HepG2 (cell line): ENCODE measurements at regions not wholly inside any gene's neighbourhood (a gene's known extent, or its start where the extent isn't known, plus 50 kb on each side); places are given as distances from the start of the nearest gene placed in this dataset.

Experiments used
- ATAC-seq: fragments of 200-7000 bp; cut with Tn5 transposase; 3 replicates; pipeline ENCODE4 v1.9.1; 2020; ENCODE audit warnings: mild to moderate bottlenecking, moderate library complexity
- BruUV-seq: library from RNA; stranded (reverse); fragments of 400-500 nt; replicated peaks from 2 replicates; lab custom pipeline; 2021; lab: Mats Ljungman, UMichigan
- CTCF ChIA-PET: fragments of 300-600 bp; formaldehyde crosslinking; extraction: SDS; loops from one replicate; lab custom pipeline; 2021; ENCODE audit warnings: low total read pairs, inconsistent platforms, low intra/inter-chr PET ratio; lab: Yijun Ruan, JAX
- POLR2A ChIA-PET: fragments of 350-600 bp; sonication (Branson Sonifier 250); formaldehyde crosslinking; loops from one replicate; lab custom pipeline; 2020; ENCODE audit warnings: antibody characterized with exemption, inconsistent platforms; lab: Yijun Ruan, JAX
- DNase-seq: peaks from one replicate; pipeline ENCODE4 v3.0.0-alpha.2; 2015; ENCODE audit warnings: low spot score
- FAIRE-seq: peaks from 3 replicates; lab custom pipeline; 2011; peaks lifted over from hg19 to GRCh38; lab: Jason Lieb, UNC
- H2AFZ ChIP-seq: one replicate; pipeline ENCODE4 v1.6.1; 2011; ENCODE audit warnings: low read length, inconsistent platforms
- H3K27ac ChIP-seq: fragments of 300-600 bp; 3 replicates; pipeline ENCODE4 v1.8.0; 2011; ENCODE audit warnings: mixed run types, mild to moderate bottlenecking, mixed read lengths, low read length, inconsistent platforms; ENCODE audit not compliant: insufficient read depth; ENCODE audit errors: extremely low read length
- H3K27me3 ChIP-seq, 2 experiments: fragments of 200-600 bp in 1 of 2; 2 replicates in 1 of 2; 3 replicates in 1 of 2; pipeline versions ENCODE4 v1.6.0 to v1.8.0; 2011; ENCODE audit warnings: low read length in 2 of 2, mild to moderate bottlenecking in 2 of 2, moderate library complexity in 2 of 2, inconsistent platforms in 1 of 2; ENCODE audit not compliant: insufficient read depth in 2 of 2, control insufficient read depth in 1 of 2
- H3K36me3 ChIP-seq, 2 experiments: fragments of 200-600 bp in 1 of 2; replicated peaks in 1 of 2; 2 replicates in 1 of 2; 3 replicates in 1 of 2; pipeline versions ENCODE4 v1.5.1 to v1.8.0; 2011; ENCODE audit warnings: low read length in 2 of 2, inconsistent platforms in 1 of 2; ENCODE audit not compliant: insufficient read depth in 2 of 2, control insufficient read depth in 1 of 2
- H3K4me1 ChIP-seq: 2 replicates; pipeline ENCODE4 v1.5.1; 2012; ENCODE audit warnings: low read length, inconsistent platforms; ENCODE audit not compliant: insufficient read depth
- H3K4me2 ChIP-seq: 2 replicates; pipeline ENCODE4 v1.6.0; 2011; ENCODE audit warnings: low read depth, low read length, inconsistent platforms
- H3K4me3 ChIP-seq, 3 experiments: fragments of 200-600 bp in 1 of 3; sonication (generic), shearing (Covaris generic) in 1 of 3; replicated peaks in 1 of 3; 2 replicates each; pipeline ENCODE4 v1.5.1; 2011 to 2016; ENCODE audit warnings: low read length in 3 of 3, inconsistent platforms in 2 of 3, low read depth in 2 of 3, mild to moderate bottlenecking in 2 of 3, control low read depth in 1 of 3, mixed read lengths in 1 of 3; ENCODE audit not compliant: insufficient read depth in 1 of 3
- H3K79me2 ChIP-seq: one replicate; pipeline ENCODE4 v1.6.1; 2011; ENCODE audit warnings: low read length, inconsistent platforms; ENCODE audit not compliant: insufficient read depth
- H3K9ac ChIP-seq: 2 replicates; pipeline ENCODE4 v1.6.0; 2011; ENCODE audit warnings: mild to moderate bottlenecking, low read depth, low read length, inconsistent platforms; ENCODE audit not compliant: insufficient read depth
- H3K9me3 ChIP-seq: 2 replicates; pipeline ENCODE4 v1.5.1; 2012; ENCODE audit warnings: mild to moderate bottlenecking, low read length
- H4K20me1 ChIP-seq: 2 replicates; pipeline ENCODE4 v1.6.0; 2011; ENCODE audit warnings: inconsistent platforms, mild to moderate bottlenecking, low read length, moderate library complexity; ENCODE audit not compliant: insufficient read depth
- AHR ChIP-seq: IDR thresholded peaks from 2 replicates; pipeline ENCODE4 v1.6.1; 2018; ENCODE audit warnings: missing genetic modification reagents, missing compliant biosample characterization
- CBFB ChIP-seq: sonication (generic); formaldehyde crosslinking; IDR thresholded peaks from 2 replicates; pipeline ENCODE4 v1.4.0; 2020; ENCODE audit warnings: missing genetic modification reagents
- CHD2 ChIP-seq: IDR thresholded peaks from 2 replicates; pipeline ENCODE4 v1.6.1; 2011; ENCODE audit warnings: low read depth, low read length, improper control_type of control experiment
- GATAD1 ChIP-seq: IDR thresholded peaks from 2 replicates; pipeline ENCODE4 v1.6.1; 2016; ENCODE audit warnings: missing genetic modification reagents, missing compliant biosample characterization
- GATAD2A ChIP-seq: IDR thresholded peaks from 2 replicates; pipeline ENCODE4 v1.6.1; 2016
- MNT ChIP-seq: fragments of 450-650 bp; IDR thresholded peaks from 2 replicates; pipeline ENCODE4 v1.6.1; 2016
- TFDP2 ChIP-seq: sonication (generic); formaldehyde crosslinking; IDR thresholded peaks from 2 replicates; pipeline ENCODE4 v1.4.0; 2020; ENCODE audit warnings: missing genetic modification reagents
- TP53 ChIP-seq: sonication (generic); formaldehyde crosslinking; conservative IDR thresholded peaks from 2 replicates; pipeline ENCODE4 v1.4.0; 2020; ENCODE audit warnings: missing genetic modification reagents
- ZFYVE20 ChIP-seq: sonication (generic); formaldehyde crosslinking; IDR thresholded peaks from 2 replicates; pipeline ENCODE4 v1.8.0; 2023; ENCODE audit warnings: low read depth, mild to moderate bottlenecking, moderate library complexity, missing genetic modification reagents, borderline replicate concordance
- ZNF121 ChIP-seq: sonication (generic); formaldehyde crosslinking; IDR thresholded peaks from 2 replicates; pipeline ENCODE4 v1.5.0; 2020; ENCODE audit warnings: mild to moderate bottlenecking, missing genetic modification reagents
- ZNF235 ChIP-seq: sonication (generic); formaldehyde crosslinking; IDR thresholded peaks from 2 replicates; pipeline ENCODE4 v1.8.1; 2023; ENCODE audit warnings: mild to moderate bottlenecking, missing genetic modification reagents, borderline replicate concordance
- ZNF318 ChIP-seq: sonication (generic); formaldehyde crosslinking; IDR thresholded peaks from 2 replicates; pipeline ENCODE4 v1.4.0; 2020; ENCODE audit warnings: mild to moderate bottlenecking, missing genetic modification reagents
- ZNF737 ChIP-seq: sonication (generic); formaldehyde crosslinking; IDR thresholded peaks from 2 replicates; pipeline ENCODE4 v1.5.0; 2020; ENCODE audit warnings: missing genetic modification reagents, mild to moderate bottlenecking, borderline replicate concordance
- in situ Hi-C: cut with HindIII; loops from 2 replicates; pipeline ENCODE4 v1.10.0; 2017; ENCODE audit warnings: low pct_unique_long_range_greater_than_20kb; ENCODE audit not compliant: extremely low pct_ligation_motif_present
- intact Hi-C: fragments of 100-400 bp; cut with micrococcal nuclease; formaldehyde crosslinking; loops from one replicate; pipeline ENCODE4 v1.10.0; 2022; ENCODE audit not compliant: unreplicated experiment

- no peak for FAIRE-seq
- in situ Hi-C loops (no loop called here), intact Hi-C loops (no loop called here)
- no peaks in the 10 kb centered on the region for H3K9me3 ChIP-seq
- H3K4me1 ChIP-seq: no peaks in the 10 kb centered on the region
- no TSS peak for BruUV-seq
- no peaks in the 10 kb centered on the region for H3K79me2 ChIP-seq
- ATAC-seq: no peak
- no peak overlapping the region for H3K27ac ChIP-seq
- H4K20me1 ChIP-seq: no peaks in the 10 kb centered on the region
- DNase-seq: no peak
- H3K4me2 ChIP-seq: no peak overlapping the region
- H3K4me3 ChIP-seq: no peak overlapping the region
- H3K27me3 ChIP-seq: no peaks in the 10 kb centered on the region
- no peak overlapping the region for H2AFZ ChIP-seq
- POLR2A ChIA-PET: no interaction called here
- no peaks in the 10 kb centered on the region for H3K36me3 ChIP-seq
- H3K9ac ChIP-seq: no peak overlapping the region
- CTCF ChIA-PET: no interaction called here
- TF ChIP-seq GATAD1 (CRISPR knock-in tag) (no peak), TP53 (CRISPR knock-in tag) (no peak), ZNF318 (CRISPR knock-in tag) (no peak), MNT (no peak), CBFB (CRISPR knock-in tag) (no peak), AHR (no peak), ZNF121 (CRISPR knock-in tag) (no peak), GATAD2A (no peak), ZFYVE20 (CRISPR knock-in tag) (no peak), ZNF737 (CRISPR knock-in tag) (no peak), TFDP2 (CRISPR knock-in tag) (no peak), ZNF235 (no peak), CHD2 (no peak)
Measured at GRCh38 chr3:156617145-156617544, 57.2 kb upstream of the TIPARP start.
